ENCODE measurements at regions not wholly inside any gene's neighbourhood (a gene's known extent, or its start where the extent isn't known, plus 50 kb on each side); places are given as distances from the start of the nearest gene placed in this dataset.
"Not testable (repeated sequence)": the region's sequence is repeated elsewhere in the genome, so short reads cannot be mapped to it uniquely, and the experiment has no call there.

DNA sequence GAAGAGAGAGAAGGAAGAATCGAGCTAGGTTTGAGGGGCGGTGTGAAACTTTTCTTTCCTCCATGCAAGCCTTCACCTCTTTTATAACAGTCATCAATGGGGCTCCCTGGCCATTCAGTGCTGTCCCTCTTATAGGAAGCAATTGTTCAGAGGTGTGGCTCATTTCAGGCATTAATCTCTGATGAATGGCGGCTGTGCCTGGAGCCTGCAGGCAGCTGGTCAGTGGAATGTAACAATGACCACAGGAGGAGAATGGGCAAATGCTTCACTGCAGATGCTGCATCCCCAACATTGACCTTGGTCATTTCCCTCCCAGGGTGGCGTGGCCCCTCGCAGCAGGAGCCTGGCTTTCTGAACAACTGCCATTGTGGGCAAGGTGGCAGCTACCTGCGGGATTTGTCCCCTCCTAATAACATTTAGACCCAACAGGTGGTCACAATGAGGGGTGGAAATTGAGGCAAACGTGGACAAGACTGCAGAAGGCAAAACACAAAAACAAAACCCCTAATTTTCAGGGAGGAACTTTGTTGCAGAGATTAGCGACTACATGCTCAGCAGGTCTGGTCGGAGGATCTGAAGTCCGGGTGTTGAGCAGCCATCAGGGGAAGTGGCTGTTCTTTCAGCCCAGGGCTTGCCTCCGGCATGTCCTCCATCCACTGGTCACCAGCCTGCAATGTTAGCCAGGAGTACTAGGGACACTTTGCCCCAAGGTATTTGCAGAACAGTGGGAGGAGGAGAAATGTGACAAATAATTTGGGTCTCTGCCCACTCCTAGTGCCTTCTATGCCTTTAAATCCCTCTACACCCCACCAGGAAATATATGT, 97.3 kb upstream of the PAXBP1 start:
- H3K27me3 ChIP-seq = no peaks in the 10 kb centered on the region
- no peaks in the 10 kb centered on the region for H3K9me3 ChIP-seq
- no peak for DNase-seq
- intact Hi-C loops (cut with DNase I) = no loop called here
- no peaks in the 10 kb centered on the region for H3K36me3 ChIP-seq (replicated peaks in 1 of 2; ENCODE audit: insufficient read depth in 1 of 2, low read depth in 2 of 2)
- no peak for ATAC-seq
- H3K4me3 ChIP-seq = no peak overlapping the region
- H3K27ac ChIP-seq = no peak overlapping the region
- 62 to 70% methylated on average over 11 of the region's 11 CpGs for WGBS, 2 donors
- no peaks in the 10 kb centered on the region for H3K4me1 ChIP-seq
- TF ChIP-seq POLR2A (IDR thresholded peaks at IDR 0.05) = no peak
- TF ChIP-seq, protein P1, sequence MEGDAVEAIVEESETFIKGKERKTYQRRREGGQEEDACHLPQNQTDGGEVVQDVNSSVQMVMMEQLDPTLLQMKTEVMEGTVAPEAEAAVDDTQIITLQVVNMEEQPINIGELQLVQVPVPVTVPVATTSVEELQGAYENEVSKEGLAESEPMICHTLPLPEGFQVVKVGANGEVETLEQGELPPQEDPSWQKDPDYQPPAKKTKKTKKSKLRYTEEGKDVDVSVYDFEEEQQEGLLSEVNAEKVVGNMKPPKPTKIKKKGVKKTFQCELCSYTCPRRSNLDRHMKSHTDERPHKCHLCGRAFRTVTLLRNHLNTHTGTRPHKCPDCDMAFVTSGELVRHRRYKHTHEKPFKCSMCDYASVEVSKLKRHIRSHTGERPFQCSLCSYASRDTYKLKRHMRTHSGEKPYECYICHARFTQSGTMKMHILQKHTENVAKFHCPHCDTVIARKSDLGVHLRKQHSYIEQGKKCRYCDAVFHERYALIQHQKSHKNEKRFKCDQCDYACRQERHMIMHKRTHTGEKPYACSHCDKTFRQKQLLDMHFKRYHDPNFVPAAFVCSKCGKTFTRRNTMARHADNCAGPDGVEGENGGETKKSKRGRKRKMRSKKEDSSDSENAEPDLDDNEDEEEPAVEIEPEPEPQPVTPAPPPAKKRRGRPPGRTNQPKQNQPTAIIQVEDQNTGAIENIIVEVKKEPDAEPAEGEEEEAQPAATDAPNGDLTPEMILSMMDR (IDR thresholded peaks at IDR 0.05) = no peak

DNA sequence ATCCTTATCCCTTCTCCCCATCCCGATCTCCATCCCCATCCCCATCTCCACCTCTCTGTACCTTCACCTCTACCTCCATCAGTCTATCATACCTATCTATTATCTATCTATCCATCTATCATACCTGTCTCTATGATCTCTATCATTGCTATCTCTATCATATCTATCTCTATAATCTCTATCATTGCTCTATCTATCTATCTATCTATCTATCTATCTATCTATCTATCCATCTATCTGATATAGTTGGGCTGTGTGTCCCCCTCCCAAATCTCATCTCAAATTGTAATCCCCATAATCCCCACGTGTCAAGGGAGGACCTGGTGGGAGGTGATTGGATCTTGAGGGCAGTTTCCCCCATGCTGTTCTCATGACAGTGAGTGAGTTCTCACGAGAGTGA, 97.9 kb upstream of the PAXBP1 start:
- no peak for TF ChIP-seq POLR2A (IDR thresholded peaks at IDR 0.05)
- TF ChIP-seq, protein P1 (IDR thresholded peaks at IDR 0.05) = no peak
- WGBS, 2 donors = 52 to 54% methylated on average over 3 of the region's 3 CpGs
- DNase-seq = no peak

DNA sequence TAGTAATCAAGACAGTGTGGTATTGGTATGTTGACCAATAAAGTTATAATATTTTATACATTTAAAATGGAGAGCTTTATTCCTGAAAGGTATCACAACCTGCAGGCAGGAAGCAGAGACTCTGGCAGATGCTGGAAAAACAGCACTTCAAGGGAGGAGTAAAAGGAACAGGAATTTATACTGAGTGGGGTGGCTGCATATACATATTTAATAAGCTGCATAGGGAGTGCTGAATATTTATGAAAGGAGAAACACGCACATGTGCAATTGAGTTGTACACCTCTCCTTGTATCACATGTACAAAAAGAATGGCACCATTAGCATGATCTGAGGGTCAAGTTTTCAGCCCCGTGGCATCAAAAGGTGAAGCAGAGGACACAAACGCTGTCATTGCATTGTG, 104.9 kb upstream of the PAXBP1 start:
- Histone ChIP-seq H3K36me3 (replicated peaks in 1 of 2; ENCODE audit: insufficient read depth in 1 of 2, low read depth in 2 of 2) (no peaks in the 10 kb centered on the region), H3K4me1 (no peaks in the 10 kb centered on the region), H3K27ac (no peak overlapping the region), H3K9me3 (no peaks in the 10 kb centered on the region), H3K27me3 (no peaks in the 10 kb centered on the region), H3K4me3 (no peak overlapping the region)
- TF ChIP-seq, protein P1 (IDR thresholded peaks at IDR 0.05) = no peak
- TF ChIP-seq POLR2A (IDR thresholded peaks at IDR 0.05) = no peak
- 44 to 58% methylated on average over 3 of the region's 3 CpGs for WGBS, 2 donors
- intact Hi-C loops (cut with DNase I) = no loop called here
- ATAC-seq (no peak), DNase-seq (no peak)

More for the DNA sequence above, 97.9 kb upstream of the PAXBP1 start:
- intact Hi-C loops (cut with DNase I) = no loop called here
- Histone ChIP-seq H3K4me3 (no peak overlapping the region), H3K27me3 (no peaks in the 10 kb centered on the region), H3K9me3 (no peaks in the 10 kb centered on the region), H3K36me3 (replicated peaks in 1 of 2; ENCODE audit: insufficient read depth in 1 of 2, low read depth in 2 of 2) (no peaks in the 10 kb centered on the region), H3K4me1 (no peaks in the 10 kb centered on the region), H3K27ac (no peak overlapping the region)
- no peak for ATAC-seq

DNA sequence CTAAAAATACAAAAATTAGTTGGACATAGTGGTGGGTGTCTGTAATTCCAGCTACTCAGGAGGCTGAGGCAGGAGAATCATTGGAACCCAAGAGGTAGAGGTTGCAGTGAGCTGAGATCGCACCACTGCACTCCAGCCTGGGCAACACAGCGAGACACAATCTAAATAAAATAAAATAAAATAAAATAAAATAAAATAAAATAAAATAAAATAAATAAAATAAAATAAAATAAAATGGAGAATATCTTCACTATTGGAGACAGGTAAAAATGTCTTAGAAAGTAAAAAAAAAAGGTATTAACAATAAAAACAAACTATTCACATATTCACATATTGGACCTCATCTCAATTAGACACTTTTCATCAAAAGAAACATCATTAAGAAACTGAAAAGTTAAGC, 106.3 kb upstream of the PAXBP1 start:
- not testable (repeated sequence) for DNase-seq

DNA sequence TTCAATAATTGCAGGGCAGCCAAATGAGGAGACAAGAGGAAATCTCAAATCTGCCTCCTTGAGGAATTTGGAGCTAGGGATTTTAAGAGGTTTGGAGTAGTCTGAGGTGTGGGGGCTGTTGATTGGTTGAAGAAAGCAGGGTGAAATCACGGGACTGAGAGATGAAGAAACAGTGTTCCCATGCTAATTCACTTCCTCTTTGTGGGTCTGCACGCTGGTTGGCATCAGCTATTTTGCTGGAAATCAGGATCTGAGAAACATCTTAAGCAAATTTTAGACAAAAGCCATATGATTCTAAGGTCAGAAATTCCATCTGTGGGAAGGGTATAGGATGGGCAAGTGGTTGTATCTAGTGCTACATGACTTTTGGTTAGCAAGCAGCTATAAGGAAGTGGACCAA, 107.1 kb upstream of the PAXBP1 start:
- intact Hi-C loops (cut with DNase I) = no loop called here
- no peak overlapping the region for H3K4me3 ChIP-seq
- H3K27me3 ChIP-seq = no peaks in the 10 kb centered on the region
- no peak for TF ChIP-seq POLR2A (IDR thresholded peaks at IDR 0.05)
- TF ChIP-seq, protein P1 (IDR thresholded peaks at IDR 0.05) = no peak
- H3K9me3 ChIP-seq = no peaks in the 10 kb centered on the region
- DNase-seq (peak in 1 of 4 donors; percentile 44), ATAC-seq (no peak)
- H3K4me1 ChIP-seq = no peaks in the 10 kb centered on the region
- no peaks in the 10 kb centered on the region for H3K36me3 ChIP-seq (replicated peaks in 1 of 2; ENCODE audit: insufficient read depth in 1 of 2, low read depth in 2 of 2)
- WGBS, 2 donors = 39 to 40% methylated on average over 2 of the region's 2 CpGs
- H3K27ac ChIP-seq = no peak overlapping the region

More for the DNA sequence above, 106.3 kb upstream of the PAXBP1 start:
- H3K36me3 ChIP-seq (replicated peaks in 1 of 2; ENCODE audit: insufficient read depth in 1 of 2, low read depth in 2 of 2); H3K27ac ChIP-seq; H3K4me3 ChIP-seq; intact Hi-C loops (cut with DNase I); H3K4me1 ChIP-seq; H3K9me3 ChIP-seq; ATAC-seq; H3K27me3 ChIP-seq: not testable (repeated sequence)
- 91 to 100% methylated on average over 2 of the region's 2 CpGs for WGBS, 2 donors

All from body of pancreas (tissue), 4 donors.